Transverse colon (tissue), 4 donors: ENCODE measurements at regions not wholly inside any gene's neighbourhood (a gene's known extent, or its start where the extent isn't known, plus 50 kb on each side); places are given as distances from the start of the nearest gene placed in this dataset.

Experiments
- CTCF ChIP-seq, 5 experiments: fragments of 200-600 bp in 3 of 5; fragments of 450-650 bp in 2 of 5; sonication (generic) in 3 of 5; IDR thresholded peaks; 1 replicate in 2 of 5; 2 replicates in 3 of 5; pipeline ENCODE4 v1.5.1; 2016 to 2017; ENCODE audit warnings: antibody characterized with exemption in 5 of 5, inconsistent platforms in 3 of 5, mild to moderate bottlenecking in 2 of 5, moderate library complexity in 1 of 5
- POLR2A ChIP-seq: fragments of 450-650 bp; IDR thresholded peaks from one replicate; pipeline ENCODE4 v1.6.1; 2016; ENCODE audit warnings: antibody characterized with exemption, mild to moderate bottlenecking, moderate library complexity
- POLR2AphosphoS5 ChIP-seq, 3 donors: sonication (generic); formaldehyde crosslinking; IDR thresholded peaks; one replicate each; pipeline ENCODE4 v1.6.1; 2016; ENCODE audit warnings: antibody characterized with exemption in 3 of 3

DNA sequence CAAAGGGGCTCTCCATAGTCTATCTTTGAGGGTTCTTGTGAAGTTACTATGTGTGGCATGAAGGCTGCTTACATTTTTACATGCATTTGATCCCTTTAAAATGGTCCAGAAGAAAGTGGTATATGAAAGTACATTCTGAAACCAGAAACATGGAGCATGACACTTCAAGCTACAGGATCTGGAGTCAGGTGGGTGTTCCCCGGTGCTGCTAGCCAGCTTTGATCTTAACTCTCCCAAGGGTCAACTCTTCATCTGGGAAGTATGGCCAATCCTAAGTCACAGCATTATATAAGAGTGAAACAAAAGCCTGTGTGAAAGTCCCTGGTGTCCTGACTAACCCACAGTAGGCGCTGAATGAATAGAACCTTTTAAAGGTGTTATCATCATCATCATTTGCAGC is 91.0 kb upstream of the TAS2R1 start:
- no peak for TF ChIP-seq CTCF (IDR thresholded peaks at IDR 0.05)
- TF ChIP-seq POLR2A = no peak
- TF ChIP-seq POLR2AphosphoS5 (IDR thresholded peaks at IDR 0.05) = no peak
